Brain microvascular endothelial cell (primary cell): ENCODE measurements at regions not wholly inside any gene's neighbourhood (a gene's known extent, or its start where the extent isn't known, plus 50 kb on each side); places are given as distances from the start of the nearest gene placed in this dataset.

Source experiments
- DNase-seq: peaks from one replicate; pipeline ENCODE4 v3.0.0-alpha.2; 2020
- H3K27ac ChIP-seq: fragments of 250-450 bp; sonication (Bioruptor Pico); 2 replicates; pipeline ENCODE4 v1.5.1; 2020; ENCODE audit warnings: mild to moderate bottlenecking, moderate library complexity
- H3K27me3 ChIP-seq: fragments of 250-450 bp; sonication (Bioruptor Pico); replicated peaks from 2 replicates; pipeline ENCODE4 v1.5.1; 2020; ENCODE audit warnings: mild to moderate bottlenecking
- H3K36me3 ChIP-seq: fragments of 250-450 bp; sonication (Bioruptor Pico); replicated peaks from 2 replicates; pipeline ENCODE4 v1.5.1; 2020; ENCODE audit warnings: mild to moderate bottlenecking
- H3K4me3 ChIP-seq: 2 replicates; pipeline ENCODE4 v1.5.1; 2011; ENCODE audit warnings: low read depth, mild to moderate bottlenecking, control low read depth, low read length, moderate library complexity
- CTCF ChIP-seq: IDR thresholded peaks from 2 replicates; pipeline ENCODE4 v1.5.1; 2011; ENCODE audit warnings: low read depth, mild to moderate bottlenecking, moderate library complexity, low read length, control low read depth, inconsistent platforms; ENCODE audit errors: missing control alignments
- in situ Hi-C: cut with HindIII; loops from 2 replicates; pipeline ENCODE4 v1.10.0; 2017; ENCODE audit warnings: low sequenced_read_pairs, low pct_ligation_motif_present

DNA sequence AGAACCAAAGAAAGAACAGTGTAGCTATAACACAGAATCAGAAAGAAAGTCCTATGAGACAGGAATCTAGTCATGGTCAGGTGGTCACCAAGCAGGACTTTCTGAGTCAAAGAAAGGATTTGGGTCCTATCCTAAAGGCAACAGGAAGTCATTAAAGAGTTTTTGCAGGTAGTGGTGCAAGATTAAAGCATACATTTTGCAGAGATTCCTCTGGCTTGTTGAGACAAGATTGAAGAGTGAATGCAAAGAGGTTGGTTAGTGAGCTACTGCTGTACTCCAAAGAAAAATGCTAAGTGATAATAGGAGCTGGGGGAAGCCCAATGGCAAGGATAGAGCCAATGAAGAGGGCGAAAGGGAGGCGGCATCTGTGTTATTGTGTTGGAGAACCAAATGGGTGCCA, 300.5 kb upstream of the KIF2A start:
- H3K27me3 ChIP-seq, result no peaks in the 10 kb centered on the region
- H3K36me3 ChIP-seq, result no peaks in the 10 kb centered on the region
- H3K4me3 ChIP-seq, result no peak overlapping the region
- in situ Hi-C loops, result no loop called here
- no peak overlapping the region for H3K27ac ChIP-seq
- no peak for TF ChIP-seq CTCF
- DNase-seq, result no peak

- Histone ChIP-seq H3K27me3 (no peaks in the 10 kb centered on the region), H3K4me3 (no peak overlapping the region), H3K36me3 (no peaks in the 10 kb centered on the region), H3K27ac (no peak overlapping the region)
- no peak for DNase-seq
- in situ Hi-C loops, result no loop called here
- no peak for TF ChIP-seq CTCF
Observed at GRCh38 chr5:62007457-62007856, 298.5 kb upstream of the KIF2A start.

- Histone ChIP-seq H3K27ac (no peak overlapping the region), H3K36me3 (no peaks in the 10 kb centered on the region), H3K4me3 (no peak overlapping the region), H3K27me3 (no peaks in the 10 kb centered on the region)
- in situ Hi-C loops, result no loop called here
- no peak for TF ChIP-seq CTCF
- no peak for DNase-seq
Observed at GRCh38 chr5:62011089-62011664, 294.8 kb upstream of the KIF2A start.

DNA sequence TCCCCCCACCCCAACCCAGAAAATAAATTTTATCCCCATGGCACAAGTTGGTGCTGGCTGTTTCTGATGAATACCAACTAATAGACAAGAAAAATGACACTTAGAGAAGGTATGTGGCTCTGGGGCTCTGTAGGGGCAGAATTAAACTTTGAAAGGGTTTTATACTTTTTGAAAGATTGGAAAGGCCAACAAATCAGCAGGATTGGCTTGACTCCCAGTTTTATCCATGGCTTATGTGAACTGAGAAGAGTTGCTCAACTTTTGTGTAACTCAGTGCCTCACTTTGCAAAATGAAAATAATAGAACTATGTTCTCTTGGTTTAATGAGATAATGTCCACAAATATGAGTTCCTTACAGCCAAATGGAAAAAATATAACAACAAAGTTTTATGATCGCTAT, 288.9 kb upstream of the KIF2A start:
- in situ Hi-C loops, result no loop called here
- DNase-seq, result no peak
- Histone ChIP-seq H3K27ac (no peak overlapping the region), H3K36me3 (no peaks in the 10 kb centered on the region), H3K27me3 (no peaks in the 10 kb centered on the region), H3K4me3 (no peak overlapping the region)
- TF ChIP-seq CTCF, result no peak

DNA sequence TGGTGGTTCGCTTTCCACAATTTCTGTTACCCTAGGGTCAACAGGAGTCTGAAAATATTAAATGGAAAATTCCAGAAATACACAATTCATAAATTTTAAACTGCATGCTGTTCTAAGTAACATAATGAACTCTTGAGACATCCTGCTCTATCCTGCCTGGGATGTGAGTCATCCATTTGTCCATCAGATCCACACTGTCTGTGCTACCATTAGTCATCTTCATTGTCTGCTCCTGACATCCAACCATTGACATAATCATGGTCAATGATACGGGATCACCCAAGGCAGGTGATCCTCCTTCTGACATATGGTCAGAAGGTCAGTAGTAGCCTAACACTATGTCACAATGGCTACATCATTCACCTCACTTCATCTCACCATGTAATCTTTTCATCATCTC, 276.7 kb upstream of the KIF2A start:
- in situ Hi-C loops, result no loop called here
- H3K27ac ChIP-seq, result no peak overlapping the region
- DNase-seq, result peak; percentile 64
- H3K4me3 ChIP-seq, result no peak overlapping the region
- no peaks in the 10 kb centered on the region for H3K27me3 ChIP-seq
- TF ChIP-seq CTCF, result no peak
- no peaks in the 10 kb centered on the region for H3K36me3 ChIP-seq

GRCh38 chr5:62030326-62030725, 275.7 kb upstream of the KIF2A start:
- in situ Hi-C loops, result no loop called here

More at GRCh38 chr5:62030326-62030725, 275.7 kb upstream of the KIF2A start:
- Histone ChIP-seq H3K27me3 (no peaks in the 10 kb centered on the region), H3K27ac (no peak overlapping the region), H3K36me3 (no peaks in the 10 kb centered on the region), H3K4me3 (no peak overlapping the region)
- no peak for DNase-seq
- no peak for TF ChIP-seq CTCF
